ENCODE measurements at regions not wholly inside any gene's neighbourhood (a gene's known extent, or its start where the extent isn't known, plus 50 kb on each side); places are given as distances from the start of the nearest gene placed in this dataset.

DNA sequence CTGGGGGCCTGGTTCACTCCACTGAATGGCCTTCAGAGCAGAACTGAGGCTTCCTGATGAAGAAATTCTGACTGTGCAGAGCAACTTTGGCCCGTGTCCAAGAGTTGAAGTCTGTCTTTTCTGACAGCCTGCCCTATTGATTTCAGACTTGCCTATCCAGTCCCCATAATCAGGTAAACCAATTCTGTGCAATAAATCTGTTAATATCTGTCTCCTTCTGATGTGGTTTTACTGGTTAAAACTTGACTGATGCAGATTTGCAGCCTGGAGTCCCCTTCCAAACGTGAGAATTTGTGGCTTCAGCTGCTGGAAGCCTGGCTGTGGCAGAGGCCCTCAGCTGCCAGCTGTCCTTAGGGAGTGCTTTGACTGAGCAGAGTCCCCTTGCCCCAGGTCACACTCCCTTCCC, 283.9 kb upstream of the ANKRD55 start:
- CTCF ChIA-PET, result no interaction called here
- intact Hi-C loops (cut with micrococcal nuclease), result no loop called here
- Mint-ChIP-seq H3K4me1 (ENCODE audit: low read depth) (peaks cover 8% of the 10 kb centered on the region), H3K27me3 (no peaks in the 10 kb centered on the region), H3K9me3 (no peaks in the 10 kb centered on the region), H3K36me3 (ENCODE audit: low read depth) (no peaks in the 10 kb centered on the region), H3K27ac (no peak overlapping the region), H3K4me3 (no peak overlapping the region)
- ATAC-seq (no peak), DNase-seq (no peak)
- POLR2A ChIA-PET, result no interaction called here
- TF ChIP-seq, protein P1, sequence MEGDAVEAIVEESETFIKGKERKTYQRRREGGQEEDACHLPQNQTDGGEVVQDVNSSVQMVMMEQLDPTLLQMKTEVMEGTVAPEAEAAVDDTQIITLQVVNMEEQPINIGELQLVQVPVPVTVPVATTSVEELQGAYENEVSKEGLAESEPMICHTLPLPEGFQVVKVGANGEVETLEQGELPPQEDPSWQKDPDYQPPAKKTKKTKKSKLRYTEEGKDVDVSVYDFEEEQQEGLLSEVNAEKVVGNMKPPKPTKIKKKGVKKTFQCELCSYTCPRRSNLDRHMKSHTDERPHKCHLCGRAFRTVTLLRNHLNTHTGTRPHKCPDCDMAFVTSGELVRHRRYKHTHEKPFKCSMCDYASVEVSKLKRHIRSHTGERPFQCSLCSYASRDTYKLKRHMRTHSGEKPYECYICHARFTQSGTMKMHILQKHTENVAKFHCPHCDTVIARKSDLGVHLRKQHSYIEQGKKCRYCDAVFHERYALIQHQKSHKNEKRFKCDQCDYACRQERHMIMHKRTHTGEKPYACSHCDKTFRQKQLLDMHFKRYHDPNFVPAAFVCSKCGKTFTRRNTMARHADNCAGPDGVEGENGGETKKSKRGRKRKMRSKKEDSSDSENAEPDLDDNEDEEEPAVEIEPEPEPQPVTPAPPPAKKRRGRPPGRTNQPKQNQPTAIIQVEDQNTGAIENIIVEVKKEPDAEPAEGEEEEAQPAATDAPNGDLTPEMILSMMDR (IDR thresholded peaks at IDR 0.05), result no peak

DNA sequence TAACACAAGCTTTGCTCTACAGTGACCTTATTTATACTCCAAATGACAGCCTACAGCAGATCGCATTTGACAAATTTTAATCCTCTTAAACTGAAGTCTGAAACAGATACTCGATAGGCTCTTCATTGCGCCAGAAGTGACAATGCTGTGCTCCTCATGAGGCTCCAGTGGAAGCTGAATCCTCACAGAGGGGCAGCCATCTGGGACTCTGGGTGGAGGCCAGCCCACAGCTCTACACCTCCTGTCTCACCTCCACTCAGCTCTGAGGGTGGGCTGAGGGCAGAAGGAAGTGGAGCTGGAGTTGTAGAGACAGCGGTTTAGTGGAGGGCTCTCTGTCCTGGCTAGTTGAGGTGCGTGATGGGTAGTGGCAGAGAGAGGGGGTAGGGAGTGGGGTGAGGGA, 283.3 kb upstream of the ANKRD55 start:
- H3K9me3 Mint-ChIP-seq, result no peaks in the 10 kb centered on the region
- ChIA-PET POLR2A (interaction anchor here (0.8 kb wide), 1 partner anchor 11 kb away, joined by 3 read pairs; no protein-coding TSS in a partner anchor), CTCF (no interaction called here)
- H3K27me3 Mint-ChIP-seq, result no peaks in the 10 kb centered on the region
- TF ChIP-seq, protein P1 (IDR thresholded peaks at IDR 0.05), result no peak
- H3K4me1 Mint-ChIP-seq (ENCODE audit: low read depth), result peaks cover 8% of the 10 kb centered on the region
- H3K27ac Mint-ChIP-seq, result no peak overlapping the region
- DNase-seq (no peak), ATAC-seq (no peak)
- intact Hi-C loops (cut with micrococcal nuclease), result no loop called here
- H3K4me3 Mint-ChIP-seq, result no peak overlapping the region
- H3K36me3 Mint-ChIP-seq (ENCODE audit: low read depth), result no peaks in the 10 kb centered on the region

DNA sequence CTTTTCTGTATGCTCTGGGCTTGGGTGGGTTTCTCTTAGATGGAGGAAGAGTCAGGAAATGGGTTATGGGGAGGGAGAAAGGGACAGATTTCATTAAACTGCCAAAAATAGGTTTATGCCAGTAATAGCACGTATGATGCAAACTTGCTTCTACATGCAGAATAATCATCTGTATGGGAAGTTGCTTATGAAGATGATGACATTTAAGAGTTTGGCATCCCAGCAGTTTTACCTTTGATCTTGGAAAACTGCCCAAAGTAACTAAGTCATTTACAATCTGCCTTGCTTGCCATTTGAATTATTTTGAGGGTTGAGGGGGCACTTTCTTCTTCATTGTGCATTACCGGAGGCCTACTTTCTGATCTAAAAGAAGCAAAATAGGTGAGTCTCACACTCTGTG, 282.9 kb upstream of the ANKRD55 start:
- Mint-ChIP-seq H3K4me3 (no peak overlapping the region), H3K27ac (no peak overlapping the region), H3K4me1 (ENCODE audit: low read depth) (peaks cover 8% of the 10 kb centered on the region), H3K9me3 (no peaks in the 10 kb centered on the region), H3K36me3 (ENCODE audit: low read depth) (no peaks in the 10 kb centered on the region), H3K27me3 (no peaks in the 10 kb centered on the region)
- DNase-seq, result no peak
- no peak for ATAC-seq
- TF ChIP-seq, protein P1 (IDR thresholded peaks at IDR 0.05), result no peak
- intact Hi-C loops (cut with micrococcal nuclease), result no loop called here
- POLR2A ChIA-PET, result interaction anchor here (0.8 kb wide), 1 partner anchor 11 kb away, joined by 3 read pairs; no protein-coding TSS in a partner anchor
- CTCF ChIA-PET, result no interaction called here

DNA sequence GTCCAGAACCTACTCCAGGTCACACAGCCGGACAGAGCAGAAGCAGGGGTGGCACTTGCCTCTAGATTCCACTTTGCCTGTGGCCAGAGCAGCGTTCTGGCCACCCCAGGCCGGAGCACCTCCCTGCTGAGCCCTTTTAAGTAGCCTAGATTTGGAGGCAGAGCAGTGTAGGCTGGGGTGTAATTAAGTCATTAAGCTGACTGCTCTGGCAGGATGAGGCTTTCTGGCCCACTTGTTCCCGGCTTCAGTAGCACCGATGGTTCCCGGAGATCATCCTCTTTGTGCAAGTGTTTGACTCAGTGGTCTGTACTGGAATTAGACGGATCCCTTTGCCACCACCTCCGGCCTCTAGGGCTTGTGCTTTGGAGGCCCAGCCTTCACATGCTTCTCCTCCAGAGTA, 281.9 kb upstream of the ANKRD55 start:
- TF ChIP-seq, protein P1 (IDR thresholded peaks at IDR 0.05), result no peak
- H3K4me3 Mint-ChIP-seq, result no peak overlapping the region

DNA sequence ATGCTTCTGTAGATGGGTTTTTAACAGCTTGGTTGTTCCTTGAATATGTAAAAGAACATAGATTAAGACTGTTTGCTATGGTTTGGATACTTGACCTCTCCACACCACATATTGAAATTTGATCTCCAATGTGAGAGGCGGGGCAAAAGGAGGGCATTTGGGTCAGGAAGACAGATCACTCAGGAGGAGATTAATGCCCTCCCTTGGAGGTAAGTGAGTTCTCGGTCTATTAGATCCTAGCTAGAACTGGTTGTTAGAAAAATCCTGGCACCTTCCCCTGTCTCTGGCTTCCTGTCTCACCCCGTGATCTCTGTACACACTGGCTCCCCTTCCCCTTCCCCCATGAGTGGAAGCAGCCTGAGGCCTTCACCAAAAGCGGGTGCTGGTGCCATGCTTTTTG, 281.1 kb upstream of the ANKRD55 start:
- H3K4me3 Mint-ChIP-seq, result no peak overlapping the region
- H3K4me1 Mint-ChIP-seq (ENCODE audit: low read depth), result peaks cover 8% of the 10 kb centered on the region
- TF ChIP-seq, protein P1 (IDR thresholded peaks at IDR 0.05), result no peak
- no peaks in the 10 kb centered on the region for H3K36me3 Mint-ChIP-seq (ENCODE audit: low read depth)
- DNase-seq, result no peak
- intact Hi-C loops (cut with micrococcal nuclease), result no loop called here
- ChIA-PET POLR2A (no interaction called here), CTCF (no interaction called here)
- ATAC-seq, result no peak
- H3K9me3 Mint-ChIP-seq, result no peaks in the 10 kb centered on the region
- H3K27me3 Mint-ChIP-seq, result no peaks in the 10 kb centered on the region
- H3K27ac Mint-ChIP-seq, result no peak overlapping the region

More for the DNA sequence above, 281.9 kb upstream of the ANKRD55 start:
- H3K27ac Mint-ChIP-seq, result no peak overlapping the region
- ChIA-PET CTCF (no interaction called here), POLR2A (no interaction called here)
- DNase-seq (no peak), ATAC-seq (no peak)
- no peaks in the 10 kb centered on the region for H3K27me3 Mint-ChIP-seq
- peaks cover 8% of the 10 kb centered on the region for H3K4me1 Mint-ChIP-seq (ENCODE audit: low read depth)
- H3K36me3 Mint-ChIP-seq (ENCODE audit: low read depth), result no peaks in the 10 kb centered on the region
- intact Hi-C loops (cut with micrococcal nuclease), result no loop called here
- H3K9me3 Mint-ChIP-seq, result no peaks in the 10 kb centered on the region

Data from activated CD8-positive, alpha-beta T cell treated with anti-CD3 and anti-CD28 coated beads for 36 hours (primary cell).